Heart left ventricle (tissue), 16 donors: ENCODE measurements at regions not wholly inside any gene's neighbourhood (a gene's known extent, or its start where the extent isn't known, plus 50 kb on each side); places are given as distances from the start of the nearest gene placed in this dataset.

ENCODE experiments used
- ATAC-seq, 4 donors: fragments of 200-7000 bp; cut with Tn5 transposase; one replicate each; pipeline ENCODE4 v1.9.1; 2020 to 2022; ENCODE audit warnings: moderate library complexity in 4 of 4, mild to moderate bottlenecking in 3 of 4, moderate number of reproducible peaks in 1 of 4
- DNase-seq, 5 donors: peaks; one replicate each; pipeline ENCODE4 v3.0.0-alpha.2; 2020
- H3K27ac ChIP-seq, 12 donors: fragments of 200-600 bp; sonication (generic) in 4 of 12; one replicate each; pipeline versions ENCODE4 v1.5.0 to v1.8.0; 2016 to 2022; ENCODE audit warnings: mild to moderate bottlenecking in 2 of 12
- H3K27me3 ChIP-seq, 9 donors: fragments of 200-600 bp; sonication (generic) in 2 of 9; one replicate each; pipeline versions ENCODE4 v1.5.1 to v1.8.0; 2016 to 2022; ENCODE audit warnings: mild to moderate bottlenecking in 3 of 9
- H3K36me3 ChIP-seq, 9 donors: fragments of 200-600 bp; sonication (generic) in 2 of 9; one replicate each; pipeline versions ENCODE4 v1.5.0 to v1.8.0; 2018 to 2022; ENCODE audit warnings: mild to moderate bottlenecking in 2 of 9
- H3K4me1 ChIP-seq, 12 donors: fragments of 200-600 bp; sonication (generic) in 4 of 12; one replicate each; pipeline versions ENCODE4 v1.5.0 to v1.8.0; 2016 to 2022; ENCODE audit warnings: mild to moderate bottlenecking in 3 of 12
- H3K4me3 ChIP-seq, 12 donors: fragments of 200-600 bp; sonication (generic) in 4 of 12; one replicate each; pipeline versions ENCODE4 v1.5.0 to v1.8.0; 2017 to 2022; ENCODE audit warnings: mild to moderate bottlenecking in 9 of 12, moderate library complexity in 4 of 12
- H3K9me3 ChIP-seq, 12 donors: fragments of 200-600 bp; sonication (generic) in 4 of 12; one replicate each; pipeline versions ENCODE4 v1.5.0 to v1.8.0; 2016 to 2022; ENCODE audit warnings: mild to moderate bottlenecking in 1 of 12
- CTCF ChIP-seq, 12 donors: fragments of 200-600 bp; sonication (generic) in 4 of 12; IDR thresholded peaks; one replicate each; pipeline versions ENCODE4 v1.5.0 to v1.8.0; 2018 to 2022; ENCODE audit warnings: antibody characterized with exemption in 12 of 12, mild to moderate bottlenecking in 5 of 12
- POLR2A ChIP-seq, 2 donors: fragments of 450-650 bp; IDR thresholded peaks; one replicate each; pipeline ENCODE4 v1.6.1; 2017; ENCODE audit warnings: antibody characterized with exemption in 2 of 2, mild to moderate bottlenecking in 2 of 2, moderate library complexity in 2 of 2
- WGBS, 4 donors: extraction: QIAGEN DNeasy Blood & Tissue Kit in 2 of 4; methylation state at CpG; one replicate each; pipeline versions ENCODE4 v1.1.5 to v1.1.7; 2013 to 2018; 5-methylcytosine and 5-hydroxymethylcytosine counted together
- intact Hi-C, 10 donors: fragments of 100-400 bp; cut with DNase I; formaldehyde crosslinking; loops; one replicate each; pipeline versions ENCODE4 v1.11.1 to v1.14.2; 2022
- donor health status: ischemic (EF 13 %, LVEDD 7.1; RV severe dilation, severe dysfunction).
- donor health status: healthy with polysubstance abuse.
- donor health status: DM: no; HTN: yes; CAD: no.
- donor health status: DM: no; HTN: no; CAD: no.
- donor health status: ischemic (EF 25% LVEDD 6.9; RV normal size, moderate dysfunction).
- donor health status: ischemic (EF 25% LVEDD 5.7; RV mildly dilated, moderate dysfunction).
- donor health status: healthy.
- donor health status: DM: yes; HTN: yes; CAD: no.
- donor health status: ischemic (EF 35%, LVEDD 5.7; RV mildly dilated, moderate dysfunction).
- donor health status: nonischemic (EF 11% LVEDD 7.7; RV severe dilation, severe dysfunction).
- donor health status: DM: yes; HTN: yes; CAD: no.
- donor health status: PGD.
- donor health status: ischemic (EF 29% LVEDD 5.4; RV normal size, mild dysfunction).
- donor health status: nonischemic (EF 23%, LVEDD 6.1; RV moderate dilation, normal function).

- no peak overlapping the region for H3K27ac ChIP-seq
- no peak for DNase-seq
- H3K4me3 ChIP-seq: no peak overlapping the region
- intact Hi-C loops: no loop called here
- ATAC-seq: no peak
- 47 to 58% (median 55%) methylated on average over 5 of the region's 5 CpGs for WGBS, 4 donors
- H3K9me3 ChIP-seq: no peaks in the 10 kb centered on the region
- H3K27me3 ChIP-seq: peaks cover 9 to 86% (median 30%) of the 10 kb centered on the region in 9 donors
- no peaks in the 10 kb centered on the region for H3K36me3 ChIP-seq
- peaks cover 0 to 9% (median 0%) of the 10 kb centered on the region in 12 donors for H3K4me1 ChIP-seq
- TF ChIP-seq POLR2A (IDR thresholded peaks at IDR 0.05) (no peak), CTCF (IDR thresholded peaks at IDR 0.05) (no peak)
Observed at GRCh38 chr9:36742264-36742663, 169.6 kb downstream of the MELK start.

GRCh38 chr9:36744678-36745077 lies 172.0 kb downstream of the MELK start:
- DNase-seq: no peak
- Histone ChIP-seq H3K27ac (no peak overlapping the region), H3K27me3 (peaks cover 7 to 89% (median 19%) of the 10 kb centered on the region in 9 donors), H3K4me3 (no peak overlapping the region), H3K4me1 (peaks cover 0 to 4% (median 0%) of the 10 kb centered on the region in 12 donors), H3K36me3 (no peaks in the 10 kb centered on the region), H3K9me3 (no peaks in the 10 kb centered on the region)
- TF ChIP-seq CTCF (IDR thresholded peaks at IDR 0.05) (no peak), POLR2A (IDR thresholded peaks at IDR 0.05) (no peak)
- no peak for ATAC-seq
- intact Hi-C loops: no loop called here
- WGBS, 4 donors: 41 to 52% (median 47%) methylated on average over 3 of the region's 3 CpGs

GRCh38 chr9:36745977-36746376 lies 173.3 kb downstream of the MELK start:
- ATAC-seq: no peak
- H3K27me3 ChIP-seq: peaks cover 0 to 83% (median 10%) of the 10 kb centered on the region in 9 donors
- no peaks in the 10 kb centered on the region for H3K9me3 ChIP-seq
- H3K27ac ChIP-seq: no peak overlapping the region
- H3K4me3 ChIP-seq: no peak overlapping the region
- intact Hi-C loops: no loop called here
- H3K36me3 ChIP-seq: no peaks in the 10 kb centered on the region
- H3K4me1 ChIP-seq: no peaks in the 10 kb centered on the region
- DNase-seq: no peak
- WGBS, 4 donors: 73 to 85% (median 78%) methylated on average over 6 to 11 of the region's 11 CpGs
- TF ChIP-seq CTCF (IDR thresholded peaks at IDR 0.05) (no peak), POLR2A (IDR thresholded peaks at IDR 0.05) (no peak)

DNA sequence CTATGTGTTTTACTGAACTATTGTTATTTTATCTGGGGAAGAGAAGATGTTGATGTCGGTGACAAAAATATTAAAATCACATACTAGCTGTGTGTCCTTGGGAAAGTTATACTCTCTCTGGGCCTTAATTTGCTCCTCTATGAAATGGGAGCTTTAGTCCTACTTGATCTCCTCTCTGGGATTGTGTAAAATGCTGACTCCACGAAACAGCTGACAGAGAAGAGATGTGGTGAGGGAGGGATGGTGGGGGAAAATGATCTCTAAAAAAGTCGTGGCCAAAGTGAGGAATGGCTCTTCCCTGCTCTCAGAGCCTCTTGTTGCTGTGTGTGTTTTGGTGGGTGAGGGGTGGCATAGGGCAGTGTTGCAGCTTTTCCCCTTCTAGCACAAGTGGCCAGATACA lies 173.7 kb downstream of the MELK start:
- DNase-seq (no peak), ATAC-seq (no peak)
- Histone ChIP-seq H3K27me3 (peaks cover 0 to 79% (median 8%) of the 10 kb centered on the region in 9 donors), H3K36me3 (no peaks in the 10 kb centered on the region), H3K4me1 (no peaks in the 10 kb centered on the region), H3K9me3 (no peaks in the 10 kb centered on the region), H3K4me3 (no peak overlapping the region), H3K27ac (no peak overlapping the region)
- intact Hi-C loops: no loop called here
- no peak for TF ChIP-seq CTCF (IDR thresholded peaks at IDR 0.05)
- no peak for TF ChIP-seq POLR2A (IDR thresholded peaks at IDR 0.05)
- WGBS, 4 donors: 59 to 65% (median 60%) methylated on average over 3 of the region's 3 CpGs
